ENCODE measurements at regions not wholly inside any gene's neighbourhood (a gene's known extent, or its start where the extent isn't known, plus 50 kb on each side); places are given as distances from the start of the nearest gene placed in this dataset.

GRCh38 chr21:27122686-27123085, 155.8 kb upstream of the ADAMTS5 start:
- Histone ChIP-seq H3K27ac (no peak overlapping the region), H3K27me3 (ENCODE audit: insufficient read depth in 3 of 3, low read length in 2 of 3) (no peaks in the 10 kb centered on the region), H3K4me1 (no peaks in the 10 kb centered on the region), H3K36me3 (ENCODE audit: insufficient read depth in 1 of 2, low read depth in 1 of 2) (no peaks in the 10 kb centered on the region), H3K9me3 (no peaks in the 10 kb centered on the region), H3K4me3 (no peak overlapping the region)
- intact Hi-C loops (cut with DNase I), result no loop called here
- no peak for ATAC-seq
- DNase-seq, result no peak
- TF ChIP-seq, protein P1, sequence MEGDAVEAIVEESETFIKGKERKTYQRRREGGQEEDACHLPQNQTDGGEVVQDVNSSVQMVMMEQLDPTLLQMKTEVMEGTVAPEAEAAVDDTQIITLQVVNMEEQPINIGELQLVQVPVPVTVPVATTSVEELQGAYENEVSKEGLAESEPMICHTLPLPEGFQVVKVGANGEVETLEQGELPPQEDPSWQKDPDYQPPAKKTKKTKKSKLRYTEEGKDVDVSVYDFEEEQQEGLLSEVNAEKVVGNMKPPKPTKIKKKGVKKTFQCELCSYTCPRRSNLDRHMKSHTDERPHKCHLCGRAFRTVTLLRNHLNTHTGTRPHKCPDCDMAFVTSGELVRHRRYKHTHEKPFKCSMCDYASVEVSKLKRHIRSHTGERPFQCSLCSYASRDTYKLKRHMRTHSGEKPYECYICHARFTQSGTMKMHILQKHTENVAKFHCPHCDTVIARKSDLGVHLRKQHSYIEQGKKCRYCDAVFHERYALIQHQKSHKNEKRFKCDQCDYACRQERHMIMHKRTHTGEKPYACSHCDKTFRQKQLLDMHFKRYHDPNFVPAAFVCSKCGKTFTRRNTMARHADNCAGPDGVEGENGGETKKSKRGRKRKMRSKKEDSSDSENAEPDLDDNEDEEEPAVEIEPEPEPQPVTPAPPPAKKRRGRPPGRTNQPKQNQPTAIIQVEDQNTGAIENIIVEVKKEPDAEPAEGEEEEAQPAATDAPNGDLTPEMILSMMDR (IDR thresholded peaks at IDR 0.05), result no peak

DNA sequence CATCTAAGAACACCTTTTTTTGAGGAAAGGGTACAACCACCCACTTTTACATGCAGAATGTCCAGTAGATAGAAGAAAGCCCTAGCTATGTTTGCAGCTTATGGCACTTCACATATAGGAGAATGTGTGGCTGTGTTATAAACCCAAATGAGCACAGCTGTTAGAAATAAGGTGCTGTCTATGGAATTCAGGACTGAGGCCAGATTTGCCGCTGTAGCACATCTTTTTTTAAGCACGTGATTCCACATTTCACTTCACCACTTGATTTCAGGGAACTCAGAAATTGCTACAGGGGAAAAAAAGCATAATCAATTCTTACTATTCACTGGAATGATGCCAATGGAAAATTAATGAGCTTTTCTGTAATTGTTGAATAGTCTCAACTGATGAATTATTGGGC, 147.2 kb upstream of the ADAMTS5 start:
- no peaks in the 10 kb centered on the region for H3K27me3 ChIP-seq (ENCODE audit: insufficient read depth in 3 of 3, low read length in 2 of 3)
- H3K4me1 ChIP-seq, result no peaks in the 10 kb centered on the region
- DNase-seq (no peak), ATAC-seq (no peak)
- intact Hi-C loops (cut with DNase I), result no loop called here
- TF ChIP-seq, protein P1 (IDR thresholded peaks at IDR 0.05), result no peak
- no peaks in the 10 kb centered on the region for H3K9me3 ChIP-seq
- 35 to 47% (median 42%) methylated on average over 2 of the region's 2 CpGs for WGBS, 3 donors
- H3K36me3 ChIP-seq (ENCODE audit: insufficient read depth in 1 of 2, low read depth in 1 of 2), result no peaks in the 10 kb centered on the region
- H3K4me3 ChIP-seq, result no peak overlapping the region
- H3K27ac ChIP-seq, result no peak overlapping the region

- H3K4me3 ChIP-seq, result no peak overlapping the region
- H3K27me3 ChIP-seq (ENCODE audit: insufficient read depth in 3 of 3, low read length in 2 of 3), result no peaks in the 10 kb centered on the region
- TF ChIP-seq, protein P1 (IDR thresholded peaks at IDR 0.05), result no peak
- ATAC-seq (no peak), DNase-seq (no peak)
- intact Hi-C loops (cut with DNase I), result no loop called here
- H3K9me3 ChIP-seq, result no peaks in the 10 kb centered on the region
- no peaks in the 10 kb centered on the region for H3K36me3 ChIP-seq (ENCODE audit: insufficient read depth in 1 of 2, low read depth in 1 of 2)
- H3K4me1 ChIP-seq, result no peaks in the 10 kb centered on the region
- H3K27ac ChIP-seq, result no peak overlapping the region
These were observed 145.3 kb upstream of the ADAMTS5 start for GRCh38 chr21:27112186-27112585.

- ATAC-seq (no peak), DNase-seq (no peak)
- Histone ChIP-seq H3K27ac (no peak overlapping the region), H3K9me3 (no peaks in the 10 kb centered on the region), H3K27me3 (ENCODE audit: insufficient read depth in 3 of 3, low read length in 2 of 3) (no peaks in the 10 kb centered on the region), H3K36me3 (ENCODE audit: insufficient read depth in 1 of 2, low read depth in 1 of 2) (no peaks in the 10 kb centered on the region), H3K4me3 (no peak overlapping the region), H3K4me1 (no peaks in the 10 kb centered on the region)
- intact Hi-C loops (cut with DNase I), result no loop called here
- TF ChIP-seq, protein P1 (IDR thresholded peaks at IDR 0.05), result no peak
- WGBS, 3 donors, result 45 to 66% (median 63%) methylated on average over 2 of the region's 2 CpGs
These were observed 144.1 kb upstream of the ADAMTS5 start for GRCh38 chr21:27110956-27111355.

GRCh38 chr21:27108701-27109100, 141.8 kb upstream of the ADAMTS5 start:
- H3K27me3 ChIP-seq (ENCODE audit: insufficient read depth in 3 of 3, low read length in 2 of 3), result no peaks in the 10 kb centered on the region
- WGBS, 3 donors, result 47 to 78% (median 56%) methylated on average over 2 of the region's 2 CpGs
- H3K9me3 ChIP-seq, result no peaks in the 10 kb centered on the region
- DNase-seq, result no peak
- peaks cover 7% of the 10 kb centered on the region for H3K4me1 ChIP-seq
- no peak for ATAC-seq
- no peaks in the 10 kb centered on the region for H3K36me3 ChIP-seq (ENCODE audit: insufficient read depth in 1 of 2, low read depth in 1 of 2)
- H3K27ac ChIP-seq, result no peak overlapping the region
- H3K4me3 ChIP-seq, result no peak overlapping the region
- TF ChIP-seq, protein P1 (IDR thresholded peaks at IDR 0.05), result no peak
- intact Hi-C loops (cut with DNase I), result no loop called here

Data from psoas muscle (tissue), 7 donors.